GM19023 (cell line): ENCODE measurements at regions not wholly inside any gene's neighbourhood (a gene's known extent, or its start where the extent isn't known, plus 50 kb on each side); places are given as distances from the start of the nearest gene placed in this dataset.
"Not testable (repeated sequence)": the region's sequence is repeated elsewhere in the genome, so short reads cannot be mapped to it uniquely, and the experiment has no call there.

Experiments
- ATAC-seq: cut with Tn5 transposase; IDR thresholded peaks from one replicate; pipeline ENCODE4 v1.9.1; 2021; ENCODE audit warnings: mild to moderate bottlenecking, moderate library complexity; ENCODE audit not compliant: unreplicated experiment

GRCh38 chr1:215028954-215029353 lies 53.6 kb upstream of the KCNK2 start:
- no peak for ATAC-seq

GRCh38 chr1:215030581-215030980 lies 52.0 kb upstream of the KCNK2 start:
- ATAC-seq = not testable (repeated sequence)

DNA sequence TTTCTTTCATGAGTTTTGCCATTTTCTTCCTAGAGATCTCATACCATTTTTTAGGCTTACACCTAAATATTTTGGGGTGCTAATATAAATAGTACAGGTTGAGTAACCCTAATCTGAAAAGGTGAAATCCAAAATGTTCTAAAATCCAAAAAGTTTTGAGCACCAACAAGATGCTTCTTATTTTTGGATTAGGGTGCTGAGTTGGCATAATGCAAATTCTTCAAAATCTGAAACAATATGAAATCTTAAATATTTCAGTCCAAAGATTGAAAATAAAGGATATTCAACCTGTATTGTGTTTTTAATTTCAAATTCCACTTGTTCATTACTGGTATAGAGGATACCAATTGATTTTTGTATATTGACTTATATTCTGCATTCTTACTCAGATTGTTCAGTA lies 51.1 kb upstream of the KCNK2 start:
- no peak for ATAC-seq
